ENCODE measurements at regions not wholly inside any gene's neighbourhood (a gene's known extent, or its start where the extent isn't known, plus 50 kb on each side); places are given as distances from the start of the nearest gene placed in this dataset.

DNA sequence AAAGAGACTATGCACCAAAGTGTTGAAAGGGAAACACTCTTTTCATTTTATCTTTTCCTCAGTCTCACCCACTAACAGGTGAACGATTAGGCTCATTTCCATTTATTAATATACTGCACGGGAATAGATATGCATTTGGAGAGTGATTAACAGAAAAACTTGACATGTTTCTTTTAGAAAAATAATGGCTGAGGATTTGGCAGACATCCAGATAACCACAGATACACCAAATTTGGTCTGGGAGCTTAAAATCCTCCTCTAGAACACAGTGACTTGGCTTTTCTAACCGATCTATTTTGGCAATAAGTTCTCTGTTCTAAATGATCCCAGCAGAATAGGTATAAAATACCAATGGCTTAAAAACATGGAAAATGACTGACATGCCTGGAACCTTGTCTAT, 459.3 kb upstream of the SGO1 start:
- Histone ChIP-seq H3K36me3 (ENCODE audit: control insufficient read depth in 2 of 2, insufficient read depth in 2 of 2, low read length in 1 of 2) (no peaks in the 10 kb centered on the region), H2AFZ (ENCODE audit: control insufficient read depth, low read depth, low read length) (no peak overlapping the region), H4K20me1 (ENCODE audit: control insufficient read depth, insufficient read depth) (no peaks in the 10 kb centered on the region), H3K27me3 (replicated peaks in 1 of 2; ENCODE audit: control insufficient read depth in 2 of 2, insufficient read depth in 2 of 2, low read length in 1 of 2) (no peaks in the 10 kb centered on the region), H3K27ac (ENCODE audit: control insufficient read depth, insufficient read depth) (no peak overlapping the region), H3K79me2 (ENCODE audit: control insufficient read depth, insufficient read depth, low read length) (no peaks in the 10 kb centered on the region), H3K4me2 (ENCODE audit: control insufficient read depth, insufficient read depth) (no peak overlapping the region), H3K9ac (ENCODE audit: control insufficient read depth, insufficient read depth, low read length) (no peak overlapping the region), H3K4me1 (ENCODE audit: control insufficient read depth, insufficient read depth, low read length) (no peaks in the 10 kb centered on the region), H3K9me3 (replicated peaks; ENCODE audit: control insufficient read depth, insufficient read depth, low read length) (no peaks in the 10 kb centered on the region), H3K4me3 (no peak overlapping the region)
- SMC1A ChIA-PET (ENCODE audit: uncharacterized antibody, unreplicated experiment): no interaction called here
- ATAC-seq: no peak
- CTCF ChIA-PET: no interaction called here
- no peak for FAIRE-seq
- 23% methylated on average over 3 of the region's 3 CpGs for WGBS (ENCODE audit: insufficient coverage, insufficient replicate concordance, low lambda C conversion rate, missing lambda C conversion rate)
- BruUV-seq (replicated peaks): no TSS peak
- POLR2A ChIA-PET: no interaction called here
- DNase-seq (ENCODE audit: low read depth, low spot score): no peak
- intact Hi-C loops (cut with micrococcal nuclease; ENCODE audit: unreplicated experiment): no loop called here
- RAD21 ChIA-PET (ENCODE audit: unreplicated experiment): no interaction called here
- TF ChIP-seq MEF2B (IDR thresholded peaks at IDR 0.05; ENCODE audit: partially characterized antibody, poor library complexity, severe bottlenecking) (no peak), RELA (IDR thresholded peaks at IDR 0.05; ENCODE audit: borderline replicate concordance, partially characterized antibody) (no peak), YBX1 (IDR thresholded peaks at IDR 0.05) (no peak), CBX3 (IDR thresholded peaks at IDR 0.05; ENCODE audit: borderline replicate concordance, low read depth) (no peak)
- TF ChIP-seq, protein P1, sequence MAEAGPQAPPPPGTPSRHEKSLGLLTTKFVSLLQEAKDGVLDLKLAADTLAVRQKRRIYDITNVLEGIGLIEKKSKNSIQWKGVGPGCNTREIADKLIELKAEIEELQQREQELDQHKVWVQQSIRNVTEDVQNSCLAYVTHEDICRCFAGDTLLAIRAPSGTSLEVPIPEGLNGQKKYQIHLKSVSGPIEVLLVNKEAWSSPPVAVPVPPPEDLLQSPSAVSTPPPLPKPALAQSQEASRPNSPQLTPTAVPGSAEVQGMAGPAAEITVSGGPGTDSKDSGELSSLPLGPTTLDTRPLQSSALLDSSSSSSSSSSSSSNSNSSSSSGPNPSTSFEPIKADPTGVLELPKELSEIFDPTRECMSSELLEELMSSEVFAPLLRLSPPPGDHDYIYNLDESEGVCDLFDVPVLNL (IDR thresholded peaks at IDR 0.05; ENCODE audit: low read depth, low read length): no peak
- TF ChIP-seq, protein P2, sequence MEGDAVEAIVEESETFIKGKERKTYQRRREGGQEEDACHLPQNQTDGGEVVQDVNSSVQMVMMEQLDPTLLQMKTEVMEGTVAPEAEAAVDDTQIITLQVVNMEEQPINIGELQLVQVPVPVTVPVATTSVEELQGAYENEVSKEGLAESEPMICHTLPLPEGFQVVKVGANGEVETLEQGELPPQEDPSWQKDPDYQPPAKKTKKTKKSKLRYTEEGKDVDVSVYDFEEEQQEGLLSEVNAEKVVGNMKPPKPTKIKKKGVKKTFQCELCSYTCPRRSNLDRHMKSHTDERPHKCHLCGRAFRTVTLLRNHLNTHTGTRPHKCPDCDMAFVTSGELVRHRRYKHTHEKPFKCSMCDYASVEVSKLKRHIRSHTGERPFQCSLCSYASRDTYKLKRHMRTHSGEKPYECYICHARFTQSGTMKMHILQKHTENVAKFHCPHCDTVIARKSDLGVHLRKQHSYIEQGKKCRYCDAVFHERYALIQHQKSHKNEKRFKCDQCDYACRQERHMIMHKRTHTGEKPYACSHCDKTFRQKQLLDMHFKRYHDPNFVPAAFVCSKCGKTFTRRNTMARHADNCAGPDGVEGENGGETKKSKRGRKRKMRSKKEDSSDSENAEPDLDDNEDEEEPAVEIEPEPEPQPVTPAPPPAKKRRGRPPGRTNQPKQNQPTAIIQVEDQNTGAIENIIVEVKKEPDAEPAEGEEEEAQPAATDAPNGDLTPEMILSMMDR (IDR thresholded peaks at IDR 0.05 in 2 of 3, conservative IDR thresholded peaks at IDR 0.05 in 1 of 3; ENCODE audit: control insufficient read depth in 2 of 3, extremely low read depth in 1 of 3, insufficient read depth in 1 of 3, low read depth in 3 of 3, low read length in 3 of 3): no peak
- in situ Hi-C loops (cut with MboI): no loop called here
